VCaP (cell line): ENCODE measurements at regions not wholly inside any gene's neighbourhood (a gene's known extent, or its start where the extent isn't known, plus 50 kb on each side); places are given as distances from the start of the nearest gene placed in this dataset.

Experiments
- H3K27ac ChIP-seq: fragments of 450-650 bp; 2 replicates; pipeline ENCODE4 v1.5.1; 2017
- TF ChIP-seq, protein P1 (sequence below): fragments of 450-650 bp; conservative IDR thresholded peaks from 2 replicates; pipeline ENCODE4 v1.5.1; 2017; ENCODE audit warnings: mild to moderate bottlenecking, moderate library complexity

DNA sequence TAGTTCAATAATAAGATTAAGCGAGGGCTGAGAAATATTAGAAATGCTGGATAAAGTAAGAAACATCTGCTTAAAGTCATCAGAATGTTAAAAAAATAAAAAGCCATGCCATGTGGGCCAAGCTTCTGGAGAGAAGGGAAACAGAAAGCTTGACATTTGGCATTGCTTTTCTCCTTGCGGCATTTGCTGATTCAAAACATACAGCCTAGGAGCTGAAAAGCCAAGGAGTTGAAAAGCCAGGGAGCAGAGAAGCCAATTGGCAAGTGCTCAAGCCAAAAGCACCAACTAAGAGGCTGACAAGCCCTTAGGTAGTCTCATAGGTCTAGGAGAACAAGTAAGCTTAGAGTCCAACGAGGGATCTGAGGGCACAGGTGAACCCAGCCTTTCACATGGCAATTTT, 754.3 kb downstream of the TLE4 start:
- no peak overlapping the region for H3K27ac ChIP-seq
- TF ChIP-seq, protein P1, sequence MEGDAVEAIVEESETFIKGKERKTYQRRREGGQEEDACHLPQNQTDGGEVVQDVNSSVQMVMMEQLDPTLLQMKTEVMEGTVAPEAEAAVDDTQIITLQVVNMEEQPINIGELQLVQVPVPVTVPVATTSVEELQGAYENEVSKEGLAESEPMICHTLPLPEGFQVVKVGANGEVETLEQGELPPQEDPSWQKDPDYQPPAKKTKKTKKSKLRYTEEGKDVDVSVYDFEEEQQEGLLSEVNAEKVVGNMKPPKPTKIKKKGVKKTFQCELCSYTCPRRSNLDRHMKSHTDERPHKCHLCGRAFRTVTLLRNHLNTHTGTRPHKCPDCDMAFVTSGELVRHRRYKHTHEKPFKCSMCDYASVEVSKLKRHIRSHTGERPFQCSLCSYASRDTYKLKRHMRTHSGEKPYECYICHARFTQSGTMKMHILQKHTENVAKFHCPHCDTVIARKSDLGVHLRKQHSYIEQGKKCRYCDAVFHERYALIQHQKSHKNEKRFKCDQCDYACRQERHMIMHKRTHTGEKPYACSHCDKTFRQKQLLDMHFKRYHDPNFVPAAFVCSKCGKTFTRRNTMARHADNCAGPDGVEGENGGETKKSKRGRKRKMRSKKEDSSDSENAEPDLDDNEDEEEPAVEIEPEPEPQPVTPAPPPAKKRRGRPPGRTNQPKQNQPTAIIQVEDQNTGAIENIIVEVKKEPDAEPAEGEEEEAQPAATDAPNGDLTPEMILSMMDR = no peak

GRCh38 chr9:80320916-80321315, 749.2 kb downstream of the TLE4 start:
- TF ChIP-seq, protein P1 = no peak
- H3K27ac ChIP-seq = no peak overlapping the region

- H3K27ac ChIP-seq = no peak overlapping the region
- TF ChIP-seq, protein P1 = no peak
Measured at GRCh38 chr9:80320480-80320879, 748.7 kb downstream of the TLE4 start.

DNA sequence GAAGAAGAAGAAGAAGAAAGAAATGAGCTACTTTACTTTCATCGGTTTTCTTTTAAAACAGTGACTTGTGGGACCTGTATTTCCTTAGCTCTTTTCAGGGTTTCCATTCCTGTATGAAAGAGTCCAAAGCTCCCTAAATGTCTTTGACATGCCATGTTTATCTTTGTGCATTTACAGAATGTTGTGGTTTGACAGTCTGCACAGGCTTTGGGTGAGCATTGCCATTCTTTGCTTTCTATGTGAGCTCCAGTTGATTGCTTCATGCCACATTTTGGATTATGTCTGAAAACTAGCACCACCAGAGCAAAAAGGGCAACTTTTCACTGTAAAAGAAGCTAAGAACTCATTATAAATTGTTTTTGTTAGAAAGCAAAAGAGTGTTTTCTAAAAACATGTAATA, 733.4 kb downstream of the TLE4 start:
- H3K27ac ChIP-seq = no peak overlapping the region
- TF ChIP-seq, protein P1 = no peak

DNA sequence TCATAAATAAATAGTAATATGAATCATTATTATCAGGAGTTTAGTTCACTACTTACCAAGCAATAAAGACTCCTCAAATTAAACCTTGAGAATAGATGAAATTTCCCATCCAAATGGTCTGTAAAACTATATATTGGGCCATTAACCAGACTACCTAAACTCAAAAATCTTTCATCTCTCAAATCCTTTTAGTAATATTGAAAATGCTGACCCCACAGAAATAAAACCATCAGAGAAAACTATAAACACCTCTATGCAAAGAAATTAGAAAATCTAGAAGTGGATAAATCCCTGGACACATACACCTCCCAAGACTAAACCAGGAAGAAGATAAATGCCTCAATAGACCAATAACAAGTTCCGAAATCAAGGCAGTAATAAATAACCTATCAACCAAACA, 723.2 kb downstream of the TLE4 start:
- no peak overlapping the region for H3K27ac ChIP-seq
- TF ChIP-seq, protein P1 = no peak

GRCh38 chr9:80294318-80294717, 722.6 kb downstream of the TLE4 start:
- TF ChIP-seq, protein P1 = no peak

DNA sequence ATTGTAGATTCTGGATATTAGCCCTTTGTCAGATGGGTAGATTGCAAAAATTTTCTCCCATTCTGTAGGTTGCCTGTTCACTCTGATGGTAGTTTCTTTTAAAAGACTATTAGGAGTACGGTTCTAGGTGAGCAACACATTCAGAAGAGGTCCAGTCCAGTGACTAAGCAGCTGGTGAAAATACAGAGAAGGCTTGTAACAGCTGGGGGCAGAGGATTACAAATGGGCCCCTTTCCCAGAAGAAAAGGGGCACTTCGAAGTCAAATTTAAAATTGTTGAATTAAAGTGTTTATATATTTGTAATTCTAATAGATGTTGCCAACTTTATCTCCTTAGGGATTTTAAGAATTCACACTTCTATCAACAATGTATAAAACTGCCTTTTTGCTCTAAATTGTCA, 720.5 kb downstream of the TLE4 start:
- no peak overlapping the region for H3K27ac ChIP-seq
- TF ChIP-seq, protein P1 = no peak

More at GRCh38 chr9:80294318-80294717, 722.6 kb downstream of the TLE4 start:
- no peak overlapping the region for H3K27ac ChIP-seq

DNA sequence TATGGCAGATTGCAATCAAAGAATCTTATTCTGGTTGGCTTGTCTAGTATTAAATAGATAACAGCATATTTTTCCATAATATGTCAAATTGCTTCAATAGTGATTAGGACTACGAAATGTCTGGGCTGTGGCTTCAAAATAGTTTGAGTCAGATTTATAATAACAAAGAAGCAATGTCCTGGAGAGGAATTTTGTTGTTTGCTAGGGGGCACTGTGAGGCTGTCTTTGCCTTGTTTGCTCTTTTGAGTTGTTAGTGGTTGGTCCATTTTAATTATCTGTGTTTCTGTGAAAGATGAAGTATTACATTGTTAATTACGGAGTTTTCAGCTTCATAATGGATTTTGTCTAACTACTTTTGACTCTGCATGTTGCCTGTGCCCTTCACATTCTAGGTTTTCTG, 713.6 kb downstream of the TLE4 start:
- H3K27ac ChIP-seq = no peak overlapping the region
- TF ChIP-seq, protein P1 = peak; percentile 51
